Astrocyte of the cerebellum (primary cell): ENCODE measurements at regions not wholly inside any gene's neighbourhood (a gene's known extent, or its start where the extent isn't known, plus 50 kb on each side); places are given as distances from the start of the nearest gene placed in this dataset.

Experiments used
- DNase-seq: peaks from one replicate; pipeline ENCODE4 v3.0.0-alpha.2; 2011; ENCODE audit warnings: low read depth
- H3K4me3 ChIP-seq: 2 replicates; pipeline ENCODE4 v1.5.1; 2011; ENCODE audit warnings: mild to moderate bottlenecking, low read depth, low read length, moderate library complexity
- in situ Hi-C: cut with HindIII; loops from 2 replicates; pipeline ENCODE4 v1.10.0; 2017; ENCODE audit warnings: low sequenced_read_pairs
- TF ChIP-seq, protein P1 (sequence below): IDR thresholded peaks from 2 replicates; pipeline ENCODE4 v1.5.1; 2012; ENCODE audit warnings: low read length, low read depth, moderate library complexity, mild to moderate bottlenecking; ENCODE audit errors: missing control alignments

DNA sequence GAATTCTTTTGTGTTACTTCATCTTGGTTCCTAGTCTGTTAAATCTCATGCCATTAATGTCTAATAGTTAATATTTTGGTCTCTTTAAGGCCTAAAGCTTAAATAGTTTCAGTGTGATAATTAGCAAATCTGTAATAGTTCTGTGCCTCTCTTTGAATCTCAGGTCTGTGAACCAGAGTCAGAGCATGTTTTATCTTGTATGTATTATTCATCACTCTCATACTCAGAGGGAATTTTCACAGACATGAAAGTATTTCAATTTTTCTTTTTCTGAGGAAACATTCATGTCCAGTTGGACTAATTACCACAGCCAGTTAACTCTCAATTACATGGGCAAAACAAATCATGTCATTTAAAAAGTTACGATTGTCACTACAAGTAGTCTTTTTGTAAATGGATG, 931.9 kb upstream of the SLC39A10 start:
- TF ChIP-seq, protein P1, sequence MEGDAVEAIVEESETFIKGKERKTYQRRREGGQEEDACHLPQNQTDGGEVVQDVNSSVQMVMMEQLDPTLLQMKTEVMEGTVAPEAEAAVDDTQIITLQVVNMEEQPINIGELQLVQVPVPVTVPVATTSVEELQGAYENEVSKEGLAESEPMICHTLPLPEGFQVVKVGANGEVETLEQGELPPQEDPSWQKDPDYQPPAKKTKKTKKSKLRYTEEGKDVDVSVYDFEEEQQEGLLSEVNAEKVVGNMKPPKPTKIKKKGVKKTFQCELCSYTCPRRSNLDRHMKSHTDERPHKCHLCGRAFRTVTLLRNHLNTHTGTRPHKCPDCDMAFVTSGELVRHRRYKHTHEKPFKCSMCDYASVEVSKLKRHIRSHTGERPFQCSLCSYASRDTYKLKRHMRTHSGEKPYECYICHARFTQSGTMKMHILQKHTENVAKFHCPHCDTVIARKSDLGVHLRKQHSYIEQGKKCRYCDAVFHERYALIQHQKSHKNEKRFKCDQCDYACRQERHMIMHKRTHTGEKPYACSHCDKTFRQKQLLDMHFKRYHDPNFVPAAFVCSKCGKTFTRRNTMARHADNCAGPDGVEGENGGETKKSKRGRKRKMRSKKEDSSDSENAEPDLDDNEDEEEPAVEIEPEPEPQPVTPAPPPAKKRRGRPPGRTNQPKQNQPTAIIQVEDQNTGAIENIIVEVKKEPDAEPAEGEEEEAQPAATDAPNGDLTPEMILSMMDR: no peak
- in situ Hi-C loops: loop anchor here (5.0 kb wide), 1 partner anchor 37 kb away; no protein-coding TSS in a partner anchor
- H3K4me3 ChIP-seq: no peak overlapping the region
- no peak for DNase-seq

DNA sequence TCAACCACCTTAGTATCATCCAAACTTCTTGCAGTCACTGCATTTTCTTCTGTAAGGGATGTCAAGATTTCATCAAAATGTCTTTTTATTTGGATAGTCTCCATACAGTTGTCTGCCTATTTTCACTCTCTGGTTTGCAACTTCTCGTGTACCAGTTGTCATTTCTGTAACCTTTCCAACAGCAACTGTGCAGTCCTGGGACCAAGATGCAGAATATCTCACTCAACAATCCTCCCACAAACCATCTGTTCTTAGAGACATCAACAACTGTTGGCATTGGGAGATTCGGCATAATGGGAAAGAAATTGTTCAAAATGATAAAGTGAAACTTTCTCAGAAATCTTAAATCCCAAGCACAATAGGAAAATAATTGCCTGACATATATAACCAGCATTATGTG, 933.6 kb upstream of the SLC39A10 start:
- DNase-seq: no peak
- in situ Hi-C loops: no loop called here
- H3K4me3 ChIP-seq: no peak overlapping the region
- TF ChIP-seq, protein P1: no peak

DNA sequence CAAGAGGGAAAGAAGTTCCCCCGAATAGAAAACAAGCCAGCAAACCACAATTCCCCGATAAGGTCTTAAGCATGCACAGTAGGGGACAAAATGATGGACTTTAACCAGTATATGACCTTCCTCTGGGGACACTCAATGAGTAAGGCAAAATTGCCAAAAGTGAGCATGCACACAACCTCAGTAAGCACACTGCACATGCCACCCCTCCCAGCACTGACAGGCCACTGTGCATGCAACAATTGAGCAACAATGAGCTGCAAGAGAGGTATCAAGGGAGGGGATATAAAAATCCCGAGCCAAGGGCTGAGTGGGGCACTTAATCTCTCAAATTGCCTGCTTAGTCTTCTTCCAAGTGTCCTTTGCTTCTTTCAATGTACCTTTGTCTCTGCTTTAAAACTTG, 935.8 kb upstream of the SLC39A10 start:
- TF ChIP-seq, protein P1: no peak
- DNase-seq: no peak
- in situ Hi-C loops: no loop called here
- H3K4me3 ChIP-seq: no peak overlapping the region

DNA sequence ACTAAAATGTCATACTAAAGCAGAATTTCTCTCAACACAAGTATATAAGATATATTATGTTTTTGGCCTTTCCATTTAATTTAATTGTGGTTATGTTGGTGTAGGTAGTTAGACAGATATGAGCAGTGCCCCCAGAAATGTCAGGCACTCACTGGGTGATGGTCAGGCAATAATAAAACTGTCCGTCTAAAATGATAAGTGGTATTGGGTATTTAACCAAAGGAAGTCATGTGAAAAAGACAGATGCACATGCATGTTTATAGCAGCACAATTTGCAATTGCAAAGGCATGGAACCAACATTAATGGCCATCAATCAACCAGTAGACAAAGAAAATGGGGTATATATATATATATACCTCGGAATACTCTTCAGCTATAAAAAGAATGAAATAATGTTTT, 936.6 kb upstream of the SLC39A10 start:
- no peak for DNase-seq
- TF ChIP-seq, protein P1: no peak
- in situ Hi-C loops: no loop called here
- no peak overlapping the region for H3K4me3 ChIP-seq

DNA sequence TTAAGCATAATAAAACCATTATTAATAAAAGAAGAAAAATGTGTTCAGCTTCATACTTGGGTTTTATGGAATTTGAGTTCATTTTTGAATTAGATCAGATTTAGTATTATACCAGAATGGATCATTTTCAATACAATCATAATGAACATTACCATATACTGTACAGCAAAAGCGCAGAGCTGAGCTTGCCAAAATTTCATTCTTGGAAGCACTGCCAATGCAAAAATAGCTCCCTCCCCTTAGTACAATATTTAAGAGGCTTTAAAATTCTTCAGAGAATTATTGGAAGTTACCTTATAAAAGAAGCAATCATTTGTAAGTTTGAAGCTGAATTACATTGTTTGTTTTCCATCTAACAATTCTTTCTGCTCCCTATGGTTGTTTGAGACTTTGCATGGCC, 938.1 kb upstream of the SLC39A10 start:
- no peak overlapping the region for H3K4me3 ChIP-seq
- DNase-seq: no peak
- TF ChIP-seq, protein P1: no peak
- in situ Hi-C loops: no loop called here

DNA sequence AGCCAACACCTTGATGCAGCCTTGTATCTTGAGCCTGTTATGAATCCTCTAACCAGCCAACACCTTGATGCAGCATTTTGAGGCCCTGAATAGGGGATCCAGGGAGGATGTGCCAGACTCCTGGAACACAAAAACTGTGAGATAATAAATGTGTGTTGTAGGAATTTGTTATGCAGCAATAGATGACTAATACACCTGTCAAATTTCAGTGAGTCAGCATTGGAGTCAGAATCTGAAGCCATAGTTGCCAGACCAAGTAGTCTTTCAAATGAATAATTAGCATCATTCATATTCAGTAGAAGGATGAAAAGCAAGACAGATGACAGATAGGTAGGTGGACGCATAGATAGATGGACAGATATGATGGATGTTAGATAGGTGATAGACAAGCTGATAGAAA, 942.5 kb upstream of the SLC39A10 start:
- no peak overlapping the region for H3K4me3 ChIP-seq
- no peak for DNase-seq
- TF ChIP-seq, protein P1: no peak
- in situ Hi-C loops: no loop called here

DNA sequence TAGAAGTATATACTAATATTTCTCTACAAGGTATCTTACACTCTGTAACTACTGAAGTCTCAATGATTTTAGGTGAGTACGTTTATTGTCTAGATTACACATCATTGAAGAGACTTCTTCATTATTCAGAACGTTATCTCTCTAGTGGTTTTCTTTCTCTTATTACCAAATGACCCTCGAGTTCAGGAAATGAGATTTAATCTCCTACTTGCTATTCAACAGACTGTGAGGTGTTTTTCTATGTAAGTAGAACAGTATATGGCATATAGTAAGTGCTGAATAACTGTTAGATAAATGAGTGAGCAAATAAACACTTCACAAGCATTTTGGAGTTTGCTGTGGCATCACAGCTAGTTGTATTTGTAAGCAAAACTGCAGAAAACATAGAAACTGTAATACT, 947.2 kb upstream of the SLC39A10 start:
- TF ChIP-seq, protein P1: no peak
- no peak for DNase-seq
- in situ Hi-C loops: no loop called here
- H3K4me3 ChIP-seq: no peak overlapping the region
